ENCODE measurements at regions not wholly inside any gene's neighbourhood (a gene's known extent, or its start where the extent isn't known, plus 50 kb on each side); places are given as distances from the start of the nearest gene placed in this dataset.

DNA sequence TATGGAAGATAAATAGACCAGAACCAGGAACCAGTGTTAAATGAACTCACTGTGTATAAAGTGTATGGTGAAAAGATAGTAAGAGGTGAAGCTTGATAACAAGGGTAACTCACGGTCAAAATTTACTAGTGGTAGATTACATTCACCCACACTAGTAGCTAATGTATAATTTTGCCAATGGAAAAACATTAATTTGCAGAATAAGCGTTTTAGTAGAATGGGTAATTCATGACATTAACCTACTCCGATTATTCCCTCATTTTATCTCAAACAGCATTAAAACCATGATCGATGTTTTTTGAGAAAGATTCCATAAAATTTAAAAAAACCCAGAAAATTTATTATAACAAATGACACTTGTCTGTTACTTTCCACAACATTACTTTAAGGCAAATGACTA, 57.7 kb upstream of the PPP1R3A start:
- TF ChIP-seq, protein P1, sequence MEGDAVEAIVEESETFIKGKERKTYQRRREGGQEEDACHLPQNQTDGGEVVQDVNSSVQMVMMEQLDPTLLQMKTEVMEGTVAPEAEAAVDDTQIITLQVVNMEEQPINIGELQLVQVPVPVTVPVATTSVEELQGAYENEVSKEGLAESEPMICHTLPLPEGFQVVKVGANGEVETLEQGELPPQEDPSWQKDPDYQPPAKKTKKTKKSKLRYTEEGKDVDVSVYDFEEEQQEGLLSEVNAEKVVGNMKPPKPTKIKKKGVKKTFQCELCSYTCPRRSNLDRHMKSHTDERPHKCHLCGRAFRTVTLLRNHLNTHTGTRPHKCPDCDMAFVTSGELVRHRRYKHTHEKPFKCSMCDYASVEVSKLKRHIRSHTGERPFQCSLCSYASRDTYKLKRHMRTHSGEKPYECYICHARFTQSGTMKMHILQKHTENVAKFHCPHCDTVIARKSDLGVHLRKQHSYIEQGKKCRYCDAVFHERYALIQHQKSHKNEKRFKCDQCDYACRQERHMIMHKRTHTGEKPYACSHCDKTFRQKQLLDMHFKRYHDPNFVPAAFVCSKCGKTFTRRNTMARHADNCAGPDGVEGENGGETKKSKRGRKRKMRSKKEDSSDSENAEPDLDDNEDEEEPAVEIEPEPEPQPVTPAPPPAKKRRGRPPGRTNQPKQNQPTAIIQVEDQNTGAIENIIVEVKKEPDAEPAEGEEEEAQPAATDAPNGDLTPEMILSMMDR (IDR thresholded peaks at IDR 0.05): no peak
- TF ChIP-seq POLR2A (IDR thresholded peaks at IDR 0.05): no peak
